Activated T-cell treated with anti-CD3 and anti-CD28 coated beads, Interleukin-2, amount 50 U/mL, for 1 hour (primary cell): ENCODE measurements at regions not wholly inside any gene's neighbourhood (a gene's known extent, or its start where the extent isn't known, plus 50 kb on each side); places are given as distances from the start of the nearest gene placed in this dataset.
"Not testable (repeated sequence)": the region's sequence is repeated elsewhere in the genome, so short reads cannot be mapped to it uniquely, and the experiment has no call there.

Experiments used
- DNase-seq: peaks from one replicate; pipeline ENCODE4 v3.0.0-alpha.2; 2020

- no peak for DNase-seq
Observed at GRCh38 chr19:41495589-41495988, 52.6 kb downstream of the ERICH4 start.

GRCh38 chr19:41499899-41500298, 56.9 kb downstream of the ERICH4 start:
- DNase-seq, result no peak

GRCh38 chr19:41500443-41500842, 57.5 kb downstream of the ERICH4 start:
- DNase-seq, result no peak

GRCh38 chr19:41501854-41502253, 58.9 kb downstream of the ERICH4 start:
- no peak for DNase-seq

GRCh38 chr19:41505105-41505504, 62.1 kb downstream of the ERICH4 start:
- no peak for DNase-seq

- DNase-seq, result no peak
Observed at GRCh38 chr19:41510484-41510883, 65.5 kb upstream of the CEACAM21 start.

- no peak for DNase-seq
Observed at GRCh38 chr19:41511628-41512027, 64.3 kb upstream of the CEACAM21 start.

GRCh38 chr19:41515015-41515652, 60.8 kb upstream of the CEACAM21 start:
- no peak for DNase-seq

- peak; percentile 27 for DNase-seq
Observed at GRCh38 chr19:41516292-41517171, 59.4 kb upstream of the CEACAM21 start.

GRCh38 chr19:41518141-41518540, 57.8 kb upstream of the CEACAM21 start:
- no peak for DNase-seq

GRCh38 chr19:41521138-41521930, 54.6 kb upstream of the CEACAM21 start:
- DNase-seq, result not testable (repeated sequence)

GRCh38 chr19:41521931-41522555, 53.9 kb upstream of the CEACAM21 start:
- DNase-seq, result peak; percentile 66

GRCh38 chr19:41525989-41526388, 50.0 kb upstream of the CEACAM21 start:
- no peak for DNase-seq
